GM06990 (cell line): ENCODE measurements at regions not wholly inside any gene's neighbourhood (a gene's known extent, or its start where the extent isn't known, plus 50 kb on each side); places are given as distances from the start of the nearest gene placed in this dataset.

Experiments used
- DNase-seq: peaks from one replicate; pipeline ENCODE4 v3.0.0-alpha.2; 2011; ENCODE audit not compliant: insufficient read length; ENCODE audit errors: extremely low read depth
- H3K27me3 ChIP-seq: replicated peaks from 2 replicates; pipeline ENCODE4 v1.6.0; 2011; ENCODE audit warnings: low read length; ENCODE audit not compliant: control insufficient read depth, insufficient read depth
- H3K36me3 ChIP-seq: 2 replicates; pipeline ENCODE4 v1.5.1; 2011; ENCODE audit warnings: low read length; ENCODE audit not compliant: control insufficient read depth, insufficient read depth
- H3K4me3 ChIP-seq: replicated peaks from 2 replicates; pipeline ENCODE4 v1.5.1; 2011; ENCODE audit warnings: low read depth, mild to moderate bottlenecking, control low read depth, low read length
- TF ChIP-seq, protein P1 (sequence below): IDR thresholded peaks from 2 replicates; pipeline ENCODE4 v1.5.1; 2011; ENCODE audit warnings: low read length, control low read depth, mild to moderate bottlenecking, inconsistent platforms; ENCODE audit not compliant: insufficient read depth, poor library complexity, severe bottlenecking

DNA sequence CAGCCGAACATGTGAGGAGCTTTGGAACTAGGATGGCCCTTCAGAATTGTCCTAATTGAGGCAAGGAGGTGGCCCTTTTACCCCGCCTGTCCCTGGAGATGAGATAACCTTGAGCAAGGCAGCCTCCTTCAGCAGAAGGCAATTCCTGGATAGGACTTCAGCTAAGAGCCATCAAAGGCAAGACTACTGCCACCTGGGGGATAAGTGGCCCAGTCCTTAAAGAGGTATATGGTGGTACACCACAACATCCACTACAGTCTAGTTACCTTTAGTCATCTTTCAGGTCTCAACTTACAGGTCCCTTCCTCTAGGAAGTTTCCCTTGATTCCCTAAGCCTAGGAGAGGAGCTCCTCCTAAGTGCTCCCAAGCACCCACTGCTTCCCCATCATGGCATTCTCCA is 204.2 kb upstream of the CDKN3 start:
- H3K36me3 ChIP-seq = no peaks in the 10 kb centered on the region
- H3K4me3 ChIP-seq = no peak overlapping the region
- DNase-seq = no peak
- no peaks in the 10 kb centered on the region for H3K27me3 ChIP-seq
- TF ChIP-seq, protein P1, sequence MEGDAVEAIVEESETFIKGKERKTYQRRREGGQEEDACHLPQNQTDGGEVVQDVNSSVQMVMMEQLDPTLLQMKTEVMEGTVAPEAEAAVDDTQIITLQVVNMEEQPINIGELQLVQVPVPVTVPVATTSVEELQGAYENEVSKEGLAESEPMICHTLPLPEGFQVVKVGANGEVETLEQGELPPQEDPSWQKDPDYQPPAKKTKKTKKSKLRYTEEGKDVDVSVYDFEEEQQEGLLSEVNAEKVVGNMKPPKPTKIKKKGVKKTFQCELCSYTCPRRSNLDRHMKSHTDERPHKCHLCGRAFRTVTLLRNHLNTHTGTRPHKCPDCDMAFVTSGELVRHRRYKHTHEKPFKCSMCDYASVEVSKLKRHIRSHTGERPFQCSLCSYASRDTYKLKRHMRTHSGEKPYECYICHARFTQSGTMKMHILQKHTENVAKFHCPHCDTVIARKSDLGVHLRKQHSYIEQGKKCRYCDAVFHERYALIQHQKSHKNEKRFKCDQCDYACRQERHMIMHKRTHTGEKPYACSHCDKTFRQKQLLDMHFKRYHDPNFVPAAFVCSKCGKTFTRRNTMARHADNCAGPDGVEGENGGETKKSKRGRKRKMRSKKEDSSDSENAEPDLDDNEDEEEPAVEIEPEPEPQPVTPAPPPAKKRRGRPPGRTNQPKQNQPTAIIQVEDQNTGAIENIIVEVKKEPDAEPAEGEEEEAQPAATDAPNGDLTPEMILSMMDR = no peak

DNA sequence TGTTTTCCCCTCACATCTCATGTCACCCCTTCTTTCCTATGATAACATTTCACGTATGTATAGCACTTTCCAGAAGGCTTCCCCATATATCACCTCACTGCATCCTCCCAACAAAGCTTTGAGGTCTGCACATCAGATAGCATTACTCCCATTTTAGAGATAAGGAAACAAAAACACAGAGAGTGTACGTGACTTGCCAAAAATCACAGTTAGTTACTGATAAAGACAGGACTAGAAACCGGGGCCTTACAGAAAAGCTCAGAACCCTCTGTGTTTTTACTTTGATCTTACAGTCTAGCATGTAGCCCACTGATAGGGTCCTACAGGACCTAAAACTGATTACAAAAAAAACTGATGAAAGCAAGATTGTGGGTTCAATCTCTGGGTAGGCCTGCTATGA is 202.9 kb upstream of the CDKN3 start:
- no peaks in the 10 kb centered on the region for H3K27me3 ChIP-seq
- TF ChIP-seq, protein P1 = no peak
- H3K36me3 ChIP-seq = no peaks in the 10 kb centered on the region
- DNase-seq = no peak
- H3K4me3 ChIP-seq = no peak overlapping the region

DNA sequence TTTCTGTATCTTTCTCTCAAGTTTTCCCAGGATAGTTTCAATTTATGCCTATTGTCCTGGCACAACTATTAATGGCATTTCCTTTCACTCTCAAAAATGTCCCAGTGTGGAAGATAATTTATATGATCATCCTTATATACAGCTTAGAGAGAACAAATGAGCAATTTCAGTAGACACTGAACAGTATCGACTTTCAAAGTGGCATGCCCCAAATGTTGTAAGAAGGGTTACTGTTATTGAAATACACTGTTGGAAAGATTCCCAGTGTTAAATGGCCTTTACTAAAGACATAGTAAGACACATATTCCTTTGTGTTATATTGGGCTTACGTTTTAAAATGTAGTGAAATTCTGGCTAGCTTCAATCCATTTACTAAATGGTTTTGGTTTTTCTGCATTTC is 202.3 kb upstream of the CDKN3 start:
- Histone ChIP-seq H3K27me3 (no peaks in the 10 kb centered on the region), H3K4me3 (no peak overlapping the region), H3K36me3 (no peaks in the 10 kb centered on the region)
- DNase-seq = no peak
- TF ChIP-seq, protein P1 = no peak

DNA sequence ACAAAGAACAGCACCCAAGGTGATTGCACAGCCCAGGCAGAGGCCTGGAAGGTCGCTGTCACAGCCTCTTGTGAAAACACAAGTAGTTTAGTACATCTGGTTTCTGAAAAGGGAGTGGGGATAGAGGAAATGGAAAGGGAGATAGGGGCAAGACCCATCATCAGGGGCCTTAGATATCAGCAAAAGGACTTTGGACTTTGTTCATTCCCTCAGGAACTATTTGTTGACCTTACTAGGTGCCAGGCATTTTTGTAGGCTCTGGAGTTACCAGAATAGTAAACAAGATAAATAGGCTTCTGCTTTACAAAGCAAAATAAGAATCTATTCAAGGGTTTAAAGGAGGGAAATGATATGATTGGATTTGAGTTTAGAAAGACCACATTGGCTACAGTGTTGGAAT is 199.4 kb upstream of the CDKN3 start:
- H3K4me3 ChIP-seq = no peak overlapping the region
- TF ChIP-seq, protein P1 = no peak
- no peaks in the 10 kb centered on the region for H3K36me3 ChIP-seq
- no peak for DNase-seq
- no peaks in the 10 kb centered on the region for H3K27me3 ChIP-seq

DNA sequence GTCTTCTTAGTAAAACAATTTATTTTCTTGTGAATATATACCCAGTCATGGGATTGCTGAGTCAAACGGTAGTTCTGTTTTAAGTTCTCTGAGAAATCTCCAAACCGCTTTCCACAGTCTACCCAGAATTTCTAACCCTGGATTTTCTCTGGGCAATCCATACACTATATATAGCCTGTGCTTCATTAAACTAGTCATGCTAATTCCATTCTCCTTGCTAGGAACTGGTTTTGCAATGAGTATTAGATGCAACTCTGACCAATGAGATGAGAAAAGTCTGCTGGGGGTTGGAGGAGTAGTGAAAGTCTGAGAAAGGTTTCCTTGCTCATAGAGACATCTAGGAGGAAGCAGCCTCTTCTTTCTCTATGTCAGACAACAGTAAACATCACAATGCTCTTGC is 196.1 kb upstream of the CDKN3 start:
- TF ChIP-seq, protein P1 = no peak
- no peak overlapping the region for H3K4me3 ChIP-seq
- no peaks in the 10 kb centered on the region for H3K27me3 ChIP-seq
- no peak for DNase-seq
- H3K36me3 ChIP-seq = no peaks in the 10 kb centered on the region

DNA sequence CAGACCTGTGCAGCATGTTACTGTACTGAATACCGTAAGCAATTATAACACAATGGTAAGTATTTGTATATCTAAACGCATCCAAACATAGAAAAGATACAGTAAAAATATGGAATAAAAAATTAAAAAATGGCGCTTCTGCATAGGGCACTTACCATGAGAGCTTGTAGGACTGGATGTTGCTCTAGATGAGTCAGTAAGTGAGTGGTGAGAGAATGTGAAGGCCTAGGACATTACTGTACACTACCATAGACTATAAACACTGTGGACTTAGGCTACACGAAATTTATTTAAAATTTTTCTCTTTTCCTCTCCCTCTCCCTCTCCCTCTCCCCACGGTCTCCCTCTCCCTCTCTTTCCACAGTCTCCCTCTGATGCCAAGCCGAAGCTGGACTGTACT is 194.5 kb upstream of the CDKN3 start:
- DNase-seq = no peak
- no peaks in the 10 kb centered on the region for H3K36me3 ChIP-seq
- H3K27me3 ChIP-seq = no peaks in the 10 kb centered on the region
- TF ChIP-seq, protein P1 = no peak
- no peak overlapping the region for H3K4me3 ChIP-seq
